ENCODE measurements at regions not wholly inside any gene's neighbourhood (a gene's known extent, or its start where the extent isn't known, plus 50 kb on each side); places are given as distances from the start of the nearest gene placed in this dataset.

- Histone ChIP-seq H3K4me3 (ENCODE audit: low read depth in 1 of 5, low read length in 5 of 5) (no peak overlapping the region), H3K36me3 (ENCODE audit: control insufficient read depth in 5 of 5, insufficient read depth in 5 of 5, low read length in 5 of 5) (no peaks in the 10 kb centered on the region), H3K27me3 (ENCODE audit: control insufficient read depth in 5 of 5, insufficient read depth in 4 of 5, low read length in 5 of 5) (no peaks in the 10 kb centered on the region), H3K27ac (ENCODE audit: low read depth, low read length) (no peak overlapping the region), H3K4me1 (ENCODE audit: control insufficient read depth in 5 of 5, insufficient read depth in 5 of 5, low read length in 5 of 5) (peaks cover 0 to 21% (median 0%) of the 10 kb centered on the region in 5 donors), H3K9me3 (ENCODE audit: control insufficient read depth in 5 of 5, low read length in 5 of 5) (no peaks in the 10 kb centered on the region), H3K9ac (ENCODE audit: low read length in 5 of 5) (no peak overlapping the region)
These were observed 132.1 kb upstream of the NPY2R start for GRCh38 chr4:155076256-155076785.

- Histone ChIP-seq H3K9me3 (ENCODE audit: control insufficient read depth in 5 of 5, low read length in 5 of 5) (no peaks in the 10 kb centered on the region), H3K4me3 (ENCODE audit: low read depth in 1 of 5, low read length in 5 of 5) (no peak overlapping the region), H3K9ac (ENCODE audit: low read length in 5 of 5) (no peak overlapping the region), H3K27me3 (ENCODE audit: control insufficient read depth in 5 of 5, insufficient read depth in 4 of 5, low read length in 5 of 5) (no peaks in the 10 kb centered on the region), H3K4me1 (ENCODE audit: control insufficient read depth in 5 of 5, insufficient read depth in 5 of 5, low read length in 5 of 5) (peaks cover 0 to 21% (median 0%) of the 10 kb centered on the region in 5 donors), H3K27ac (ENCODE audit: low read depth, low read length) (no peak overlapping the region), H3K36me3 (ENCODE audit: control insufficient read depth in 5 of 5, insufficient read depth in 5 of 5, low read length in 5 of 5) (no peaks in the 10 kb centered on the region)
These were observed 130.8 kb upstream of the NPY2R start for GRCh38 chr4:155077452-155078229.

- H3K9me3 ChIP-seq (ENCODE audit: control insufficient read depth in 5 of 5, low read length in 5 of 5) = no peaks in the 10 kb centered on the region
- H3K9ac ChIP-seq (ENCODE audit: low read length in 5 of 5) = no peak overlapping the region
These were observed 128.6 kb upstream of the NPY2R start for GRCh38 chr4:155079871-155080270.

GRCh38 chr4:155081222-155081621 lies 127.2 kb upstream of the NPY2R start:
- H3K27ac ChIP-seq (ENCODE audit: low read depth, low read length) = no peak overlapping the region
- no peak overlapping the region for H3K4me3 ChIP-seq (ENCODE audit: low read depth in 1 of 5, low read length in 5 of 5)
- no peaks in the 10 kb centered on the region for H3K27me3 ChIP-seq (ENCODE audit: control insufficient read depth in 5 of 5, insufficient read depth in 4 of 5, low read length in 5 of 5)
- H3K36me3 ChIP-seq (ENCODE audit: control insufficient read depth in 5 of 5, insufficient read depth in 5 of 5, low read length in 5 of 5) = no peaks in the 10 kb centered on the region
- H3K9ac ChIP-seq (ENCODE audit: low read length in 5 of 5) = no peak overlapping the region
- H3K9me3 ChIP-seq (ENCODE audit: control insufficient read depth in 5 of 5, low read length in 5 of 5) = no peaks in the 10 kb centered on the region
- H3K4me1 ChIP-seq (ENCODE audit: control insufficient read depth in 5 of 5, insufficient read depth in 5 of 5, low read length in 5 of 5) = peaks cover 0 to 2% (median 0%) of the 10 kb centered on the region in 5 donors

More at GRCh38 chr4:155079871-155080270, 128.6 kb upstream of the NPY2R start:
- H3K27me3 ChIP-seq (ENCODE audit: control insufficient read depth in 5 of 5, insufficient read depth in 4 of 5, low read length in 5 of 5) = no peaks in the 10 kb centered on the region
- H3K4me3 ChIP-seq (ENCODE audit: low read depth in 1 of 5, low read length in 5 of 5) = no peak overlapping the region
- H3K27ac ChIP-seq (ENCODE audit: low read depth, low read length) = no peak overlapping the region
- H3K4me1 ChIP-seq (ENCODE audit: control insufficient read depth in 5 of 5, insufficient read depth in 5 of 5, low read length in 5 of 5) = peaks cover 0 to 6% (median 0%) of the 10 kb centered on the region in 5 donors
- H3K36me3 ChIP-seq (ENCODE audit: control insufficient read depth in 5 of 5, insufficient read depth in 5 of 5, low read length in 5 of 5) = no peaks in the 10 kb centered on the region

GRCh38 chr4:155085843-155086530 lies 122.4 kb upstream of the NPY2R start:
- Histone ChIP-seq H3K4me3 (ENCODE audit: low read depth in 1 of 5, low read length in 5 of 5) (no peak overlapping the region), H3K27me3 (ENCODE audit: control insufficient read depth in 5 of 5, insufficient read depth in 4 of 5, low read length in 5 of 5) (no peaks in the 10 kb centered on the region), H3K27ac (ENCODE audit: low read depth, low read length) (no peak overlapping the region), H3K9me3 (ENCODE audit: control insufficient read depth in 5 of 5, low read length in 5 of 5) (no peaks in the 10 kb centered on the region), H3K36me3 (ENCODE audit: control insufficient read depth in 5 of 5, insufficient read depth in 5 of 5, low read length in 5 of 5) (no peaks in the 10 kb centered on the region), H3K9ac (ENCODE audit: low read length in 5 of 5) (no peak overlapping the region), H3K4me1 (ENCODE audit: control insufficient read depth in 5 of 5, insufficient read depth in 5 of 5, low read length in 5 of 5) (no peaks in the 10 kb centered on the region)

GRCh38 chr4:155094201-155094820 lies 114.1 kb upstream of the NPY2R start:
- Histone ChIP-seq H3K4me3 (ENCODE audit: low read depth in 1 of 5, low read length in 5 of 5) (no peak overlapping the region), H3K27ac (ENCODE audit: low read depth, low read length) (no peak overlapping the region), H3K9me3 (ENCODE audit: control insufficient read depth in 5 of 5, low read length in 5 of 5) (no peaks in the 10 kb centered on the region), H3K4me1 (ENCODE audit: control insufficient read depth in 5 of 5, insufficient read depth in 5 of 5, low read length in 5 of 5) (no peaks in the 10 kb centered on the region), H3K36me3 (ENCODE audit: control insufficient read depth in 5 of 5, insufficient read depth in 5 of 5, low read length in 5 of 5) (no peaks in the 10 kb centered on the region), H3K9ac (ENCODE audit: low read length in 5 of 5) (no peak overlapping the region), H3K27me3 (ENCODE audit: control insufficient read depth in 5 of 5, insufficient read depth in 4 of 5, low read length in 5 of 5) (no peaks in the 10 kb centered on the region)

GRCh38 chr4:155099231-155099630 lies 109.2 kb upstream of the NPY2R start:
- H3K27me3 ChIP-seq (ENCODE audit: control insufficient read depth in 5 of 5, insufficient read depth in 4 of 5, low read length in 5 of 5) = no peaks in the 10 kb centered on the region
- H3K4me1 ChIP-seq (ENCODE audit: control insufficient read depth in 5 of 5, insufficient read depth in 5 of 5, low read length in 5 of 5) = no peaks in the 10 kb centered on the region
- H3K27ac ChIP-seq (ENCODE audit: low read depth, low read length) = no peak overlapping the region
- no peaks in the 10 kb centered on the region for H3K36me3 ChIP-seq (ENCODE audit: control insufficient read depth in 5 of 5, insufficient read depth in 5 of 5, low read length in 5 of 5)
- no peak overlapping the region for H3K9ac ChIP-seq (ENCODE audit: low read length in 5 of 5)
- H3K9me3 ChIP-seq (ENCODE audit: control insufficient read depth in 5 of 5, low read length in 5 of 5) = no peaks in the 10 kb centered on the region
- no peak overlapping the region for H3K4me3 ChIP-seq (ENCODE audit: low read depth in 1 of 5, low read length in 5 of 5)

GRCh38 chr4:155106629-155107028 lies 101.8 kb upstream of the NPY2R start:
- no peak overlapping the region for H3K4me3 ChIP-seq (ENCODE audit: low read depth in 1 of 5, low read length in 5 of 5)
- H3K36me3 ChIP-seq (ENCODE audit: control insufficient read depth in 5 of 5, insufficient read depth in 5 of 5, low read length in 5 of 5) = no peaks in the 10 kb centered on the region
- no peaks in the 10 kb centered on the region for H3K9me3 ChIP-seq (ENCODE audit: control insufficient read depth in 5 of 5, low read length in 5 of 5)
- no peak overlapping the region for H3K27ac ChIP-seq (ENCODE audit: low read depth, low read length)
- no peaks in the 10 kb centered on the region for H3K27me3 ChIP-seq (ENCODE audit: control insufficient read depth in 5 of 5, insufficient read depth in 4 of 5, low read length in 5 of 5)
- no peaks in the 10 kb centered on the region for H3K4me1 ChIP-seq (ENCODE audit: control insufficient read depth in 5 of 5, insufficient read depth in 5 of 5, low read length in 5 of 5)
- H3K9ac ChIP-seq (ENCODE audit: low read length in 5 of 5) = no peak overlapping the region

- no peak overlapping the region for H3K27ac ChIP-seq (ENCODE audit: low read depth, low read length)
- no peaks in the 10 kb centered on the region for H3K4me1 ChIP-seq (ENCODE audit: control insufficient read depth in 5 of 5, insufficient read depth in 5 of 5, low read length in 5 of 5)
- no peak overlapping the region for H3K4me3 ChIP-seq (ENCODE audit: low read depth in 1 of 5, low read length in 5 of 5)
- no peaks in the 10 kb centered on the region for H3K27me3 ChIP-seq (ENCODE audit: control insufficient read depth in 5 of 5, insufficient read depth in 4 of 5, low read length in 5 of 5)
- no peaks in the 10 kb centered on the region for H3K9me3 ChIP-seq (ENCODE audit: control insufficient read depth in 5 of 5, low read length in 5 of 5)
- H3K9ac ChIP-seq (ENCODE audit: low read length in 5 of 5) = no peak overlapping the region
- H3K36me3 ChIP-seq (ENCODE audit: control insufficient read depth in 5 of 5, insufficient read depth in 5 of 5, low read length in 5 of 5) = no peaks in the 10 kb centered on the region
These were observed 101.4 kb upstream of the NPY2R start for GRCh38 chr4:155107059-155107458.

GRCh38 chr4:155114790-155115189 lies 93.6 kb upstream of the NPY2R start:
- H3K27ac ChIP-seq (ENCODE audit: low read depth, low read length) = no peak overlapping the region
- no peaks in the 10 kb centered on the region for H3K36me3 ChIP-seq (ENCODE audit: control insufficient read depth in 5 of 5, insufficient read depth in 5 of 5, low read length in 5 of 5)
- H3K9ac ChIP-seq (ENCODE audit: low read length in 5 of 5) = no peak overlapping the region
- no peaks in the 10 kb centered on the region for H3K4me1 ChIP-seq (ENCODE audit: control insufficient read depth in 5 of 5, insufficient read depth in 5 of 5, low read length in 5 of 5)
- H3K27me3 ChIP-seq (ENCODE audit: control insufficient read depth in 5 of 5, insufficient read depth in 4 of 5, low read length in 5 of 5) = no peaks in the 10 kb centered on the region
- no peak overlapping the region for H3K4me3 ChIP-seq (ENCODE audit: low read depth in 1 of 5, low read length in 5 of 5)
- peaks cover 0 to 3% (median 0%) of the 10 kb centered on the region in 5 donors for H3K9me3 ChIP-seq (ENCODE audit: control insufficient read depth in 5 of 5, low read length in 5 of 5)
